HEK293 (cell line): ENCODE measurements at regions not wholly inside any gene's neighbourhood (a gene's known extent, or its start where the extent isn't known, plus 50 kb on each side); places are given as distances from the start of the nearest gene placed in this dataset.

Experiments
- CTCF ChIP-seq: fragments of 450-650 bp; formaldehyde crosslinking; IDR thresholded peaks from 2 replicates; pipeline ENCODE4 v1.5.1; 2016; ENCODE audit warnings: missing biosample characterization, missing genetic modification characterization
- KLF10 ChIP-seq: fragments of 450-650 bp; IDR thresholded peaks from 2 replicates; pipeline ENCODE4 v1.5.1; 2018; ENCODE audit warnings: missing biosample characterization, mild to moderate bottlenecking, missing genetic modification characterization
- PRDM10 ChIP-seq: fragments of 450-650 bp; formaldehyde crosslinking; IDR thresholded peaks from 2 replicates; pipeline ENCODE4 v1.5.1; 2016; ENCODE audit warnings: missing biosample characterization, missing genetic modification characterization
- ZBTB26 ChIP-seq: fragments of 450-650 bp; formaldehyde crosslinking; optimal IDR thresholded peaks from 2 replicates; pipeline ENCODE3; 2016; ENCODE audit warnings: missing biosample characterization, mild to moderate bottlenecking, missing genetic modification characterization
- ZFP41 ChIP-seq: fragments of 450-650 bp; formaldehyde crosslinking; IDR thresholded peaks from 2 replicates; pipeline ENCODE4 v1.5.1; 2016; ENCODE audit warnings: missing biosample characterization, missing genetic modification characterization, borderline replicate concordance
- ZNF324 ChIP-seq: fragments of 450-650 bp; formaldehyde crosslinking; IDR thresholded peaks from 2 replicates; pipeline ENCODE4 v1.5.1; 2016; ENCODE audit warnings: missing biosample characterization, missing genetic modification characterization
- ZNF423 ChIP-seq: fragments of 450-650 bp; formaldehyde crosslinking; IDR thresholded peaks from 2 replicates; pipeline ENCODE4 v1.5.1; 2016; ENCODE audit warnings: missing biosample characterization, missing genetic modification characterization
- ZNF426 ChIP-seq: fragments of 450-650 bp; formaldehyde crosslinking; IDR thresholded peaks from 2 replicates; pipeline ENCODE4 v1.5.1; 2017; ENCODE audit warnings: missing biosample characterization, missing genetic modification characterization, mild to moderate bottlenecking, inconsistent platforms, moderate library complexity
- ZNF510 ChIP-seq: fragments of 450-650 bp; formaldehyde crosslinking; IDR thresholded peaks from 2 replicates; pipeline ENCODE4 v1.5.1; 2018; ENCODE audit warnings: mild to moderate bottlenecking, missing genetic modification characterization, missing biosample characterization; ENCODE audit not compliant: insufficient replicate concordance
- ZNF645 ChIP-seq: fragments of 450-650 bp; formaldehyde crosslinking; IDR thresholded peaks from 2 replicates; pipeline ENCODE4; 2016; ENCODE audit warnings: missing biosample characterization, missing genetic modification characterization

- TF ChIP-seq CTCF (tag by site-specific recombination) (no peak), ZNF645 (tag by site-specific recombination) (no peak), ZNF426 (tag by site-specific recombination) (no peak), ZFP41 (tag by site-specific recombination) (no peak), ZNF324 (tag by site-specific recombination) (no peak), ZNF423 (tag by site-specific recombination) (no peak), ZNF510 (tag by site-specific recombination) (no peak), PRDM10 (tag by site-specific recombination) (no peak), ZBTB26 (tag by site-specific recombination) (no peak), KLF10 (tag by site-specific recombination) (no peak)
Observed at GRCh38 chr1:185528084-185528676, 206.0 kb upstream of the HMCN1 start.
